HEK293T (cell line): ENCODE measurements at regions not wholly inside any gene's neighbourhood (a gene's known extent, or its start where the extent isn't known, plus 50 kb on each side); places are given as distances from the start of the nearest gene placed in this dataset.

Source experiments
- CTCF ChIA-PET: fragments of 350-600 bp; formaldehyde crosslinking; extraction: SDS; loops from one replicate; lab custom pipeline; 2021; ENCODE audit warnings: antibody characterized with exemption, inconsistent platforms; lab: Yijun Ruan, JAX
- POLR2A ChIA-PET: fragments of 350-600 bp; formaldehyde crosslinking; extraction: SDS; loops from one replicate; lab custom pipeline; 2020; ENCODE audit warnings: antibody characterized with exemption, inconsistent platforms; lab: Yijun Ruan, JAX
- DNase-seq: peaks from one replicate; pipeline ENCODE4 v3.0.0; 2012; ENCODE audit warnings: mixed read lengths; ENCODE audit errors: extremely low spot score
- ARNT ChIP-seq: fragments of 450-650 bp; IDR thresholded peaks from 2 replicates; pipeline ENCODE4 v1.6.1; 2017; ENCODE audit warnings: mild to moderate bottlenecking
- BHLHE40 ChIP-seq: fragments of 450-650 bp; IDR thresholded peaks from 2 replicates; pipeline ENCODE4 v1.6.1; 2016; ENCODE audit warnings: mild to moderate bottlenecking, moderate library complexity, borderline replicate concordance
- CTBP1 ChIP-seq: fragments of 450-650 bp; IDR thresholded peaks from 2 replicates; pipeline ENCODE4 v1.6.1; 2016; ENCODE audit warnings: borderline replicate concordance
- ELF4 ChIP-seq: fragments of 450-650 bp; IDR thresholded peaks from 2 replicates; pipeline ENCODE4 v1.6.1; 2017; ENCODE audit warnings: antibody characterized with exemption
- FOXA1 ChIP-seq: fragments of 450-650 bp; IDR thresholded peaks from 2 replicates; pipeline ENCODE4 v1.6.1; 2016; ENCODE audit warnings: mild to moderate bottlenecking
- FOXK2 ChIP-seq: fragments of 450-650 bp; IDR thresholded peaks from 2 replicates; pipeline ENCODE4 v1.6.1; 2016; ENCODE audit warnings: mild to moderate bottlenecking
- FOXM1 ChIP-seq: fragments of 450-650 bp; IDR thresholded peaks from 2 replicates; pipeline ENCODE4 v1.6.1; 2017; ENCODE audit warnings: mild to moderate bottlenecking, borderline replicate concordance
- HDGF ChIP-seq: fragments of 450-650 bp; IDR thresholded peaks from 2 replicates; pipeline ENCODE4 v1.6.1; 2017; ENCODE audit warnings: antibody characterized with exemption, borderline replicate concordance
- L3MBTL2 ChIP-seq: fragments of 450-650 bp; conservative IDR thresholded peaks from 2 replicates; pipeline ENCODE4 v1.6.1; 2016; ENCODE audit warnings: mild to moderate bottlenecking
- LEF1 ChIP-seq: fragments of 450-650 bp; IDR thresholded peaks from 2 replicates; pipeline ENCODE4 v1.6.1; 2017; ENCODE audit warnings: mild to moderate bottlenecking, borderline replicate concordance
- NFRKB ChIP-seq: fragments of 450-650 bp; IDR thresholded peaks from 2 replicates; pipeline ENCODE4 v1.6.1; 2016; ENCODE audit warnings: mild to moderate bottlenecking, moderate library complexity
- PKNOX1 ChIP-seq: fragments of 450-650 bp; IDR thresholded peaks from 2 replicates; pipeline ENCODE4 v1.6.1; 2016
- SP1 ChIP-seq: fragments of 450-650 bp; IDR thresholded peaks from 2 replicates; pipeline ENCODE4 v1.6.1; 2017
- SUZ12 ChIP-seq: fragments of 450-650 bp; IDR thresholded peaks from 2 replicates; pipeline ENCODE4 v1.6.1; 2016; ENCODE audit warnings: mild to moderate bottlenecking
- TARDBP ChIP-seq: fragments of 450-650 bp; IDR thresholded peaks from 2 replicates; pipeline ENCODE4 v1.6.1; 2016
- ZNF384 ChIP-seq: fragments of 450-650 bp; IDR thresholded peaks from 2 replicates; pipeline ENCODE4 v1.6.1; 2016

- ChIA-PET CTCF (no interaction called here), POLR2A (no interaction called here)
- TF ChIP-seq LEF1, result no peak
- TF ChIP-seq L3MBTL2, result no peak
- TF ChIP-seq ELF4, result no peak
- TF ChIP-seq FOXM1, result no peak
- TF ChIP-seq FOXA1, result no peak
- no peak for TF ChIP-seq NFRKB
- TF ChIP-seq CTBP1, result no peak
- TF ChIP-seq TARDBP, result no peak
- no peak for TF ChIP-seq SUZ12
- TF ChIP-seq SP1, result no peak
- TF ChIP-seq HDGF, result no peak
- TF ChIP-seq ZNF384, result no peak
- no peak for TF ChIP-seq ARNT
- TF ChIP-seq BHLHE40, result no peak
- TF ChIP-seq PKNOX1, result no peak
- no peak for TF ChIP-seq FOXK2
- DNase-seq, result no peak
These were observed 92.3 kb upstream of the MRPS22 start for GRCh38 chr3:139251529-139251928.

GRCh38 chr3:139252719-139253118, 91.1 kb upstream of the MRPS22 start:
- CTCF ChIA-PET, result no interaction called here
- POLR2A ChIA-PET, result no interaction called here

GRCh38 chr3:139258276-139258675, 85.5 kb upstream of the MRPS22 start:
- ChIA-PET CTCF (no interaction called here), POLR2A (no interaction called here)
- no peak for DNase-seq
- TF ChIP-seq CTBP1, result no peak
- TF ChIP-seq SP1, result no peak
- no peak for TF ChIP-seq LEF1
- TF ChIP-seq TARDBP, result no peak
- TF ChIP-seq BHLHE40, result no peak
- TF ChIP-seq ELF4, result no peak
- TF ChIP-seq ARNT, result no peak
- TF ChIP-seq NFRKB, result no peak

More at GRCh38 chr3:139252719-139253118, 91.1 kb upstream of the MRPS22 start:
- no peak for TF ChIP-seq FOXA1
- no peak for TF ChIP-seq TARDBP
- TF ChIP-seq SP1, result no peak
- no peak for TF ChIP-seq ELF4
- TF ChIP-seq ARNT, result no peak
- TF ChIP-seq NFRKB, result no peak
- no peak for TF ChIP-seq L3MBTL2
- TF ChIP-seq LEF1, result no peak
- TF ChIP-seq FOXM1, result no peak
- TF ChIP-seq HDGF, result no peak
- TF ChIP-seq PKNOX1, result no peak
- TF ChIP-seq SUZ12, result no peak
- TF ChIP-seq FOXK2, result no peak
- no peak for TF ChIP-seq BHLHE40
- TF ChIP-seq CTBP1, result no peak
- TF ChIP-seq ZNF384, result no peak
- DNase-seq, result no peak

GRCh38 chr3:139259398-139259797, 84.4 kb upstream of the MRPS22 start:
- no peak for TF ChIP-seq ELF4
- no peak for TF ChIP-seq BHLHE40
- no peak for TF ChIP-seq PKNOX1
- no peak for TF ChIP-seq L3MBTL2
- no peak for TF ChIP-seq HDGF
- TF ChIP-seq NFRKB, result no peak
- ChIA-PET POLR2A (no interaction called here), CTCF (no interaction called here)
- no peak for DNase-seq

GRCh38 chr3:139260041-139260486, 83.8 kb upstream of the MRPS22 start:
- TF ChIP-seq CTBP1, result no peak
- TF ChIP-seq ARNT, result no peak
- TF ChIP-seq L3MBTL2, result no peak
- no peak for TF ChIP-seq FOXA1
- TF ChIP-seq SP1, result no peak
- TF ChIP-seq FOXM1, result no peak
- no peak for TF ChIP-seq FOXK2
- TF ChIP-seq HDGF, result no peak
- no peak for TF ChIP-seq NFRKB
- no peak for TF ChIP-seq SUZ12
- no peak for TF ChIP-seq BHLHE40
- no peak for TF ChIP-seq TARDBP
- TF ChIP-seq LEF1, result no peak
- TF ChIP-seq PKNOX1, result no peak
- no peak for TF ChIP-seq ELF4
- no peak for TF ChIP-seq ZNF384
- POLR2A ChIA-PET, result no interaction called here
- CTCF ChIA-PET, result no interaction called here
- no peak for DNase-seq
